ENCODE measurements at regions not wholly inside any gene's neighbourhood (a gene's known extent, or its start where the extent isn't known, plus 50 kb on each side); places are given as distances from the start of the nearest gene placed in this dataset.

DNA sequence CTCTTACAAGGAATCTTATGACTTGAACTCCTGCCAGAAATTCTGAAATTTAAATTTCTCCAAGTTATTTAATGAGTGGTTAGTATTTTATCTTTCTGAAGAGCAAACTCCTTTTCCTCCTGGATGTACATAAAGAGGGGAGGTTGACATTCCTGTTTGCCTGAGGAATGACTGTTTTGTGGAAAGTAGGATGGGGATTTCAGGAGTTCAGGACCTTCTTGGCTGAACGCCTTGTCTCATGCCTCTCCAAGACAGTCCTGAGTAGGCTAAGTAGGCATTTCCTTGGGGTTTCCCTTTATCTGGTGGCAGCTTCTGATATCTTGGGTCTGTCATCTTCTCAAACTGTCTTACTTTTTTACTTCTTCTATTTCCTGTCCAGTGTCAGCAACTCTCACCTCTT is 356.6 kb downstream of the TDRD3 start:
- Histone ChIP-seq H3K79me2 (ENCODE audit: low read length) (no peaks in the 10 kb centered on the region), H3K9me3 (ENCODE audit: low read length) (no peaks in the 10 kb centered on the region), H3K9me2 (replicated peaks; ENCODE audit: low read length) (no peaks in the 10 kb centered on the region), H3K4me2 (ENCODE audit: low read length) (no peak overlapping the region), H3K4me1 (ENCODE audit: insufficient read depth, low read length) (peaks cover 5% of the 10 kb centered on the region; the same call in 1 of the 2 replicates), H2AFZ (ENCODE audit: low read length) (no peak overlapping the region), H4K20me1 (ENCODE audit: low read length) (no peaks in the 10 kb centered on the region), H3K27me3 (ENCODE audit: low read length) (no peaks in the 10 kb centered on the region), H3K27ac (ENCODE audit: low read length) (no peak overlapping the region), H3K4me3 (ENCODE audit: low read length) (no peak overlapping the region), H3K9ac (ENCODE audit: low read length) (no peak overlapping the region), H3K36me3 (ENCODE audit: low read depth, low read length) (no peaks in the 10 kb centered on the region), H3F3A (ENCODE audit: low read length, unreplicated experiment) (no peaks in the 10 kb centered on the region)
- no peak for DNase-seq
- intact Hi-C loops (cut with micrococcal nuclease) = no loop called here
- CTCF ChIA-PET = no interaction called here
- ATAC-seq = no peak
- POLR2A ChIA-PET (ENCODE audit: unreplicated experiment) = no interaction called here
- TF ChIP-seq, protein P1, sequence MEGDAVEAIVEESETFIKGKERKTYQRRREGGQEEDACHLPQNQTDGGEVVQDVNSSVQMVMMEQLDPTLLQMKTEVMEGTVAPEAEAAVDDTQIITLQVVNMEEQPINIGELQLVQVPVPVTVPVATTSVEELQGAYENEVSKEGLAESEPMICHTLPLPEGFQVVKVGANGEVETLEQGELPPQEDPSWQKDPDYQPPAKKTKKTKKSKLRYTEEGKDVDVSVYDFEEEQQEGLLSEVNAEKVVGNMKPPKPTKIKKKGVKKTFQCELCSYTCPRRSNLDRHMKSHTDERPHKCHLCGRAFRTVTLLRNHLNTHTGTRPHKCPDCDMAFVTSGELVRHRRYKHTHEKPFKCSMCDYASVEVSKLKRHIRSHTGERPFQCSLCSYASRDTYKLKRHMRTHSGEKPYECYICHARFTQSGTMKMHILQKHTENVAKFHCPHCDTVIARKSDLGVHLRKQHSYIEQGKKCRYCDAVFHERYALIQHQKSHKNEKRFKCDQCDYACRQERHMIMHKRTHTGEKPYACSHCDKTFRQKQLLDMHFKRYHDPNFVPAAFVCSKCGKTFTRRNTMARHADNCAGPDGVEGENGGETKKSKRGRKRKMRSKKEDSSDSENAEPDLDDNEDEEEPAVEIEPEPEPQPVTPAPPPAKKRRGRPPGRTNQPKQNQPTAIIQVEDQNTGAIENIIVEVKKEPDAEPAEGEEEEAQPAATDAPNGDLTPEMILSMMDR (conservative IDR thresholded peaks at IDR 0.05; ENCODE audit: low read depth, low read length) = no peak
- TF ChIP-seq EZH2phosphoT487 (IDR thresholded peaks at IDR 0.05; ENCODE audit: borderline replicate concordance, low read length) (no peak), EZH2 (IDR thresholded peaks at IDR 0.05; ENCODE audit: low read length, unreplicated experiment) (no peak)
- no TSS peak for BruUV-seq (replicated peaks)

DNA sequence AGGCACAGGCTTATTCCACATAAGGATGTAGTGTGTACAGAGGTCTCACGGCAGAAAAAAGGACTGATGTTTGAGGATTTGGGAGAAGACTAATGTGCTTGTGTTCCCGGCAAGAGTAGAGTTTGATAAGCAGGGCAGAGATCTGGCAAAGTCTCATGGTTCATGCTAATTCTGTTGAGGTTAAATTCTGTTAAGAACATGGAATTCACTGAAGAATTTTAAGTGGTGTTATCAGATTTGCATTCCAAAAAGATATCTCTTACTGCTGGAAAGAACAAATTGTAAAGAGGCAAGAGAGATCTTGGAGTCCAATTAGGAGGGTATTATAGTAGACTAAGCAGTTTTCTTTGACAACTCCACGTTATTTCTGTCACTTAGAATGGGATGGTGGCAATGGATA is 348.3 kb downstream of the TDRD3 start:
- no peak for DNase-seq
- H3K27me3 ChIP-seq (ENCODE audit: low read length) = no peaks in the 10 kb centered on the region
- H3K4me3 ChIP-seq (ENCODE audit: low read length) = no peak overlapping the region
- CTCF ChIA-PET = no interaction called here
- H3K79me2 ChIP-seq (ENCODE audit: low read length) = no peaks in the 10 kb centered on the region
- TF ChIP-seq EZH2phosphoT487 (IDR thresholded peaks at IDR 0.05; ENCODE audit: borderline replicate concordance, low read length) = no peak
- TF ChIP-seq, protein P1 (conservative IDR thresholded peaks at IDR 0.05; ENCODE audit: low read depth, low read length) = no peak
- no peak for TF ChIP-seq EZH2 (IDR thresholded peaks at IDR 0.05; ENCODE audit: low read length, unreplicated experiment)
- H3K36me3 ChIP-seq (ENCODE audit: low read depth, low read length) = no peaks in the 10 kb centered on the region
- no peak overlapping the region for H3K27ac ChIP-seq (ENCODE audit: low read length)
- POLR2A ChIA-PET (ENCODE audit: unreplicated experiment) = no interaction called here
- no peak overlapping the region for H3K4me2 ChIP-seq (ENCODE audit: low read length)
- H3K9ac ChIP-seq (ENCODE audit: low read length) = no peak overlapping the region
- no peaks in the 10 kb centered on the region for H3F3A ChIP-seq (ENCODE audit: low read length, unreplicated experiment)
- no peak for ATAC-seq
- H3K4me1 ChIP-seq (ENCODE audit: insufficient read depth, low read length) = no peaks in the 10 kb centered on the region
- no peaks in the 10 kb centered on the region for H3K9me3 ChIP-seq (ENCODE audit: low read length)
- intact Hi-C loops (cut with micrococcal nuclease) = no loop called here
- no peaks in the 10 kb centered on the region for H4K20me1 ChIP-seq (ENCODE audit: low read length)
- H3K9me2 ChIP-seq (replicated peaks; ENCODE audit: low read length) = no peaks in the 10 kb centered on the region
- no peak overlapping the region for H2AFZ ChIP-seq (ENCODE audit: low read length)
- BruUV-seq (replicated peaks) = no TSS peak

DNA sequence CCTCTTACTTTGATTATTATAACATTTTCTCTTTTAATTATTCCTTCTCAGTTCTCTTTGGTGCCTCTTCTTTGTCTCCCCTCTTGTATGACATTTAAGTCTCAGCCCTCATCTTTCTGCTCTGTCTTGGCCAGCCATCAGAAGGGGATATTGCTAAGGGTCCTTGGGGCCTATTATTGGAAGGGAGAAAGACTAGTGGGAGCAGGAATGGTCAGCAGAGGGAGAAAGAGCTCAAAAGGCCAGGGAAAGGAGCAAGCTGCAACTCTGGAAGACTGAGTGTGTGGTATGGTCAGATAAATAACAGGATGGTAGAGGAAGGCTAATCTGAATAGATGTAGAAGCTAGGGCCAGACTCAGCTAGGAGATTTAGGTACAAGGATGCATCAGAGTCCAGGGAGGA is 336.9 kb downstream of the TDRD3 start:
- H3K36me3 ChIP-seq (ENCODE audit: low read depth, low read length) = no peaks in the 10 kb centered on the region
- ChIA-PET CTCF (no interaction called here), POLR2A (ENCODE audit: unreplicated experiment) (no interaction called here)
- no peaks in the 10 kb centered on the region for H3F3A ChIP-seq (ENCODE audit: low read length, unreplicated experiment)
- no peak overlapping the region for H3K4me2 ChIP-seq (ENCODE audit: low read length)
- H3K9ac ChIP-seq (ENCODE audit: low read length) = no peak overlapping the region
- H3K9me3 ChIP-seq (ENCODE audit: low read length) = no peaks in the 10 kb centered on the region
- BruUV-seq (replicated peaks) = no TSS peak
- no peaks in the 10 kb centered on the region for H3K4me1 ChIP-seq (ENCODE audit: insufficient read depth, low read length)
- no peak for DNase-seq
- no peaks in the 10 kb centered on the region for H3K27me3 ChIP-seq (ENCODE audit: low read length)
- H4K20me1 ChIP-seq (ENCODE audit: low read length) = no peaks in the 10 kb centered on the region
- no peak for ATAC-seq
- no peak overlapping the region for H3K4me3 ChIP-seq (ENCODE audit: low read length)
- no peaks in the 10 kb centered on the region for H3K9me2 ChIP-seq (replicated peaks; ENCODE audit: low read length)
- TF ChIP-seq, protein P1 (conservative IDR thresholded peaks at IDR 0.05; ENCODE audit: low read depth, low read length) = no peak
- TF ChIP-seq EZH2 (IDR thresholded peaks at IDR 0.05; ENCODE audit: low read length, unreplicated experiment) = no peak
- no peak for TF ChIP-seq EZH2phosphoT487 (IDR thresholded peaks at IDR 0.05; ENCODE audit: borderline replicate concordance, low read length)
- no peaks in the 10 kb centered on the region for H3K79me2 ChIP-seq (ENCODE audit: low read length)
- intact Hi-C loops (cut with micrococcal nuclease) = no loop called here
- no peak overlapping the region for H2AFZ ChIP-seq (ENCODE audit: low read length)
- no peak overlapping the region for H3K27ac ChIP-seq (ENCODE audit: low read length)
